T-helper 2 cell treated with Interferon-gamma antibody and Interleukin-4, amounts not matched to agents 5 μg/mL and 100 μg/mL, for 36 hours (primary cell): ENCODE measurements at regions not wholly inside any gene's neighbourhood (a gene's known extent, or its start where the extent isn't known, plus 50 kb on each side); places are given as distances from the start of the nearest gene placed in this dataset.

Source experiments
- DNase-seq: peaks from one replicate; pipeline ENCODE4 v3.0.0; 2021; ENCODE audit warnings: low spot score
- H3K27ac Mint-ChIP-seq: one replicate; pipeline ENCODE4 v1.8.0; 2021; ENCODE audit warnings: mild to moderate bottlenecking, mixed read lengths
- H3K27me3 Mint-ChIP-seq: one replicate; pipeline ENCODE4 v1.8.0; 2021; ENCODE audit warnings: low read depth, mixed read lengths
- H3K36me3 Mint-ChIP-seq: one replicate; pipeline ENCODE4 v1.8.0; 2021; ENCODE audit warnings: low read depth, mixed read lengths
- H3K4me1 Mint-ChIP-seq: one replicate; pipeline ENCODE4 v1.8.0; 2021; ENCODE audit warnings: low read depth, mixed read lengths
- H3K4me3 Mint-ChIP-seq: one replicate; pipeline ENCODE4 v1.8.0; 2022; ENCODE audit warnings: mild to moderate bottlenecking, moderate library complexity, mixed read lengths
- H3K9me3 Mint-ChIP-seq: one replicate; pipeline ENCODE4 v1.8.0; 2021; ENCODE audit warnings: mixed read lengths

- Mint-ChIP-seq H3K27ac (no peak overlapping the region), H3K4me1 (no peaks in the 10 kb centered on the region), H3K27me3 (no peaks in the 10 kb centered on the region), H3K36me3 (no peaks in the 10 kb centered on the region), H3K9me3 (peaks cover 22% of the 10 kb centered on the region), H3K4me3 (no peak overlapping the region)
- no peak for DNase-seq
Observed at GRCh38 chr4:31896349-31896748, 1176.2 kb downstream of the PCDH7 start.

GRCh38 chr4:31905363-31905762 lies 1185.2 kb downstream of the PCDH7 start:
- H3K36me3 Mint-ChIP-seq, result no peaks in the 10 kb centered on the region
- no peak overlapping the region for H3K4me3 Mint-ChIP-seq
- H3K9me3 Mint-ChIP-seq, result peaks cover 44% of the 10 kb centered on the region
- H3K4me1 Mint-ChIP-seq, result no peaks in the 10 kb centered on the region
- no peaks in the 10 kb centered on the region for H3K27me3 Mint-ChIP-seq
- DNase-seq, result no peak
- no peak overlapping the region for H3K27ac Mint-ChIP-seq

GRCh38 chr4:31908261-31908660 lies 1188.1 kb downstream of the PCDH7 start:
- no peak overlapping the region for H3K27ac Mint-ChIP-seq
- no peaks in the 10 kb centered on the region for H3K36me3 Mint-ChIP-seq
- no peaks in the 10 kb centered on the region for H3K4me1 Mint-ChIP-seq
- no peak for DNase-seq
- peaks cover 53% of the 10 kb centered on the region for H3K9me3 Mint-ChIP-seq
- H3K27me3 Mint-ChIP-seq, result no peaks in the 10 kb centered on the region
- H3K4me3 Mint-ChIP-seq, result no peak overlapping the region

- Mint-ChIP-seq H3K27me3 (no peaks in the 10 kb centered on the region), H3K27ac (no peak overlapping the region), H3K9me3 (peaks cover 36% of the 10 kb centered on the region), H3K4me1 (no peaks in the 10 kb centered on the region), H3K4me3 (no peak overlapping the region), H3K36me3 (no peaks in the 10 kb centered on the region)
- DNase-seq, result no peak
Observed at GRCh38 chr4:31917334-31917733, 1197.2 kb downstream of the PCDH7 start.

GRCh38 chr4:31918891-31919290 lies 1198.7 kb downstream of the PCDH7 start:
- H3K27ac Mint-ChIP-seq, result no peak overlapping the region
- no peaks in the 10 kb centered on the region for H3K27me3 Mint-ChIP-seq
- H3K4me3 Mint-ChIP-seq, result no peak overlapping the region
- H3K9me3 Mint-ChIP-seq, result peaks cover 35% of the 10 kb centered on the region
- H3K36me3 Mint-ChIP-seq, result no peaks in the 10 kb centered on the region
- no peaks in the 10 kb centered on the region for H3K4me1 Mint-ChIP-seq
- DNase-seq, result no peak

GRCh38 chr4:31923634-31924033 lies 1203.5 kb downstream of the PCDH7 start:
- peaks cover 2% of the 10 kb centered on the region for H3K36me3 Mint-ChIP-seq
- no peak overlapping the region for H3K27ac Mint-ChIP-seq
- no peak overlapping the region for H3K4me3 Mint-ChIP-seq
- no peaks in the 10 kb centered on the region for H3K27me3 Mint-ChIP-seq
- peaks cover 14% of the 10 kb centered on the region for H3K9me3 Mint-ChIP-seq
- H3K4me1 Mint-ChIP-seq, result no peaks in the 10 kb centered on the region
- no peak for DNase-seq

- DNase-seq, result no peak
- H3K27ac Mint-ChIP-seq, result no peak overlapping the region
- no peak overlapping the region for H3K4me3 Mint-ChIP-seq
- H3K27me3 Mint-ChIP-seq, result no peaks in the 10 kb centered on the region
- H3K36me3 Mint-ChIP-seq, result no peaks in the 10 kb centered on the region
- no peaks in the 10 kb centered on the region for H3K4me1 Mint-ChIP-seq
- peaks cover 15% of the 10 kb centered on the region for H3K9me3 Mint-ChIP-seq
Observed at GRCh38 chr4:31929676-31930345, 1209.6 kb downstream of the PCDH7 start.

GRCh38 chr4:31946456-31946855 lies 1226.3 kb downstream of the PCDH7 start:
- Mint-ChIP-seq H3K27ac (no peak overlapping the region), H3K36me3 (no peaks in the 10 kb centered on the region), H3K27me3 (no peaks in the 10 kb centered on the region), H3K9me3 (peaks cover 25% of the 10 kb centered on the region), H3K4me1 (no peaks in the 10 kb centered on the region), H3K4me3 (no peak overlapping the region)
- DNase-seq, result no peak

GRCh38 chr4:31947101-31947500 lies 1226.9 kb downstream of the PCDH7 start:
- DNase-seq, result no peak
- Mint-ChIP-seq H3K27me3 (no peaks in the 10 kb centered on the region), H3K4me3 (no peak overlapping the region), H3K4me1 (no peaks in the 10 kb centered on the region), H3K36me3 (no peaks in the 10 kb centered on the region), H3K9me3 (peaks cover 26% of the 10 kb centered on the region), H3K27ac (no peak overlapping the region)

- no peak for DNase-seq
- no peaks in the 10 kb centered on the region for H3K36me3 Mint-ChIP-seq
- H3K4me3 Mint-ChIP-seq, result no peak overlapping the region
- H3K4me1 Mint-ChIP-seq, result no peaks in the 10 kb centered on the region
- no peaks in the 10 kb centered on the region for H3K27me3 Mint-ChIP-seq
- H3K9me3 Mint-ChIP-seq, result peaks cover 25% of the 10 kb centered on the region
- H3K27ac Mint-ChIP-seq, result no peak overlapping the region
Observed at GRCh38 chr4:31949045-31949444, 1228.9 kb downstream of the PCDH7 start.

- no peaks in the 10 kb centered on the region for H3K27me3 Mint-ChIP-seq
- H3K4me3 Mint-ChIP-seq, result no peak overlapping the region
- no peaks in the 10 kb centered on the region for H3K4me1 Mint-ChIP-seq
- H3K27ac Mint-ChIP-seq, result no peak overlapping the region
- no peaks in the 10 kb centered on the region for H3K36me3 Mint-ChIP-seq
- H3K9me3 Mint-ChIP-seq, result peaks cover 13% of the 10 kb centered on the region
- DNase-seq, result no peak
Observed at GRCh38 chr4:31955346-31955745, 1235.2 kb downstream of the PCDH7 start.

GRCh38 chr4:31959972-31960371 lies 1239.8 kb downstream of the PCDH7 start:
- Mint-ChIP-seq H3K27me3 (no peaks in the 10 kb centered on the region), H3K36me3 (no peaks in the 10 kb centered on the region), H3K27ac (no peak overlapping the region), H3K9me3 (peaks cover 23% of the 10 kb centered on the region), H3K4me1 (no peaks in the 10 kb centered on the region), H3K4me3 (no peak overlapping the region)
- no peak for DNase-seq

GRCh38 chr4:31964685-31965084 lies 1244.5 kb downstream of the PCDH7 start:
- DNase-seq, result no peak
- peaks cover 22% of the 10 kb centered on the region for H3K9me3 Mint-ChIP-seq
- H3K27me3 Mint-ChIP-seq, result no peaks in the 10 kb centered on the region
- no peaks in the 10 kb centered on the region for H3K36me3 Mint-ChIP-seq
- H3K4me3 Mint-ChIP-seq, result no peak overlapping the region
- H3K27ac Mint-ChIP-seq, result no peak overlapping the region
- H3K4me1 Mint-ChIP-seq, result no peaks in the 10 kb centered on the region

GRCh38 chr4:31968842-31969241 lies 1248.7 kb downstream of the PCDH7 start:
- H3K27ac Mint-ChIP-seq, result no peak overlapping the region
- no peaks in the 10 kb centered on the region for H3K27me3 Mint-ChIP-seq

GRCh38 chr4:31974490-31975002 lies 1254.4 kb downstream of the PCDH7 start:
- Mint-ChIP-seq H3K4me3 (no peak overlapping the region), H3K9me3 (peaks cover 18% of the 10 kb centered on the region), H3K27me3 (no peaks in the 10 kb centered on the region), H3K4me1 (no peaks in the 10 kb centered on the region), H3K36me3 (no peaks in the 10 kb centered on the region), H3K27ac (no peak overlapping the region)
- no peak for DNase-seq

More at GRCh38 chr4:31968842-31969241, 1248.7 kb downstream of the PCDH7 start:
- DNase-seq, result no peak
- no peaks in the 10 kb centered on the region for H3K4me1 Mint-ChIP-seq
- H3K9me3 Mint-ChIP-seq, result peaks cover 11% of the 10 kb centered on the region
- H3K4me3 Mint-ChIP-seq, result no peak overlapping the region
- no peaks in the 10 kb centered on the region for H3K36me3 Mint-ChIP-seq
